Astrocyte (in vitro differentiated cells and primary cell): ENCODE measurements at regions not wholly inside any gene's neighbourhood (a gene's known extent, or its start where the extent isn't known, plus 50 kb on each side); places are given as distances from the start of the nearest gene placed in this dataset.
A peak's percentile ranks its signal among the peaks of the same experiment; 100 is the strongest.

Experiments
- DNase-seq: peaks from one replicate; pipeline ENCODE4 v3.0.0-alpha.2; 2010; ENCODE audit warnings: low read depth
- FAIRE-seq: peaks from 2 replicates; lab custom pipeline; 2011; peaks lifted over from hg19 to GRCh38; lab: Jason Lieb, UNC
- H2AFZ ChIP-seq: 2 replicates; pipeline ENCODE4 v1.6.0; 2012; ENCODE audit warnings: low read depth, low read length, inconsistent platforms
- H3K27ac ChIP-seq: 2 replicates; pipeline ENCODE4 v1.5.1; 2011; ENCODE audit warnings: low read depth, low read length, inconsistent platforms
- H3K27me3 ChIP-seq: 2 replicates; pipeline ENCODE4 v1.6.0; 2011; ENCODE audit warnings: low read length, inconsistent platforms; ENCODE audit not compliant: insufficient read depth
- H3K36me3 ChIP-seq: 2 replicates; pipeline ENCODE4 v1.5.1; 2011; ENCODE audit warnings: low read length, inconsistent platforms; ENCODE audit not compliant: insufficient read depth
- H3K4me1 ChIP-seq: 2 replicates; pipeline ENCODE4 v1.5.1; 2011; ENCODE audit warnings: low read length, inconsistent platforms; ENCODE audit not compliant: insufficient read depth
- H3K4me2 ChIP-seq: 2 replicates; pipeline ENCODE4 v1.6.0; 2012; ENCODE audit warnings: low read length, inconsistent platforms
- H3K4me3 ChIP-seq: 2 replicates; pipeline ENCODE4 v1.5.1; 2011; ENCODE audit warnings: low read depth, mild to moderate bottlenecking, low read length, inconsistent platforms; ENCODE audit not compliant: insufficient read depth
- H3K79me2 ChIP-seq: 2 replicates; pipeline ENCODE4 v1.6.0; 2012; ENCODE audit warnings: mild to moderate bottlenecking, low read length, inconsistent platforms; ENCODE audit not compliant: insufficient read depth
- H3K9ac ChIP-seq: 2 replicates; pipeline ENCODE4 v1.6.0; 2012; ENCODE audit warnings: mild to moderate bottlenecking, low read length, inconsistent platforms
- H3K9me3 ChIP-seq: 2 replicates; pipeline ENCODE4 v1.5.1; 2012; ENCODE audit warnings: low read depth, mild to moderate bottlenecking, low read length, inconsistent platforms; ENCODE audit not compliant: insufficient read depth
- H4K20me1 ChIP-seq: 2 replicates; pipeline ENCODE4 v1.6.0; 2012; ENCODE audit warnings: low read length, inconsistent platforms; ENCODE audit not compliant: insufficient read depth
- H3K27ac Mint-ChIP-seq: one replicate; pipeline ENCODE4 v1.8.0; 2021; ENCODE audit warnings: mild to moderate bottlenecking, mixed read lengths; ENCODE audit not compliant: unreplicated experiment
- H3K27me3 Mint-ChIP-seq: one replicate; pipeline ENCODE4 v1.8.0; 2021; ENCODE audit warnings: low read depth, mixed read lengths; ENCODE audit not compliant: unreplicated experiment
- H3K36me3 Mint-ChIP-seq: one replicate; pipeline ENCODE4 v1.8.0; 2021; ENCODE audit warnings: low read depth, mixed read lengths; ENCODE audit not compliant: unreplicated experiment
- H3K4me1 Mint-ChIP-seq: one replicate; pipeline ENCODE4 v1.8.0; 2021; ENCODE audit warnings: low read depth, mixed read lengths; ENCODE audit not compliant: unreplicated experiment
- H3K4me3 Mint-ChIP-seq: one replicate; pipeline ENCODE4 v1.8.0; 2021; ENCODE audit warnings: mild to moderate bottlenecking, moderate library complexity, mixed read lengths; ENCODE audit not compliant: unreplicated experiment
- H3K9me3 Mint-ChIP-seq: one replicate; pipeline ENCODE4 v1.8.0; 2021; ENCODE audit warnings: mild to moderate bottlenecking, mixed read lengths; ENCODE audit not compliant: unreplicated experiment
- CTCF ChIP-seq: IDR thresholded peaks from 2 replicates; pipeline ENCODE4 v1.5.1; 2011; ENCODE audit warnings: low read depth, mild to moderate bottlenecking, inconsistent platforms, low read length, moderate library complexity; ENCODE audit not compliant: insufficient read depth
- EZH2 ChIP-seq: IDR thresholded peaks from 2 replicates; pipeline ENCODE4 v1.6.1; 2012; ENCODE audit warnings: mild to moderate bottlenecking, low read length, inconsistent platforms; ENCODE audit not compliant: insufficient read depth

- Histone ChIP-seq H3K36me3 (no peaks in the 10 kb centered on the region), H3K4me3 (no peak overlapping the region), H2AFZ (no peak overlapping the region), H3K27ac (peak overlapping the region; percentile 91), H3K9me3 (peaks cover 3% of the 10 kb centered on the region), H3K27me3 (no peaks in the 10 kb centered on the region), H3K9ac (peak overlapping the region; percentile 81), H3K79me2 (no peaks in the 10 kb centered on the region), H4K20me1 (no peaks in the 10 kb centered on the region), H3K4me1 (peaks cover 47% of the 10 kb centered on the region), H3K4me2 (no peak overlapping the region)
- H3K27ac Mint-ChIP-seq = peak overlapping the region; percentile 98
- DNase-seq (no peak), FAIRE-seq (no peak)
- peaks cover 59% of the 10 kb centered on the region for H3K4me1 Mint-ChIP-seq
- TF ChIP-seq CTCF = no peak
- no peak for TF ChIP-seq EZH2
- peaks cover 7% of the 10 kb centered on the region for H3K9me3 Mint-ChIP-seq
- H3K4me3 Mint-ChIP-seq = no peak overlapping the region
- no peaks in the 10 kb centered on the region for H3K36me3 Mint-ChIP-seq
- H3K27me3 Mint-ChIP-seq = no peaks in the 10 kb centered on the region
Observed at GRCh38 chrY:7463711-7464110, 552.2 kb upstream of the AMELY start.

- Histone ChIP-seq H3K9me3 (peaks cover 3% of the 10 kb centered on the region), H3K36me3 (no peaks in the 10 kb centered on the region), H3K27ac (peak overlapping the region; percentile 91), H4K20me1 (no peaks in the 10 kb centered on the region), H3K79me2 (no peaks in the 10 kb centered on the region), H3K4me2 (peak overlapping the region; percentile 36), H3K9ac (peak overlapping the region; percentile 81), H3K4me1 (peaks cover 51% of the 10 kb centered on the region), H2AFZ (no peak overlapping the region), H3K4me3 (no peak overlapping the region), H3K27me3 (no peaks in the 10 kb centered on the region)
- Mint-ChIP-seq H3K4me3 (no peak overlapping the region), H3K27ac (peak overlapping the region; percentile 98), H3K4me1 (peaks cover 59% of the 10 kb centered on the region), H3K9me3 (peaks cover 7% of the 10 kb centered on the region), H3K36me3 (no peaks in the 10 kb centered on the region), H3K27me3 (no peaks in the 10 kb centered on the region)
- DNase-seq (no peak), FAIRE-seq (no peak)
- TF ChIP-seq CTCF (no peak), EZH2 (no peak)
Observed at GRCh38 chrY:7463196-7463595, 551.6 kb upstream of the AMELY start.

- Histone ChIP-seq H3K27ac (peak overlapping the region; percentile 91), H3K4me1 (peaks cover 49% of the 10 kb centered on the region), H3K27me3 (no peaks in the 10 kb centered on the region), H4K20me1 (no peaks in the 10 kb centered on the region), H3K4me2 (peak overlapping the region; percentile 36), H3K36me3 (no peaks in the 10 kb centered on the region), H3K9ac (peak overlapping the region; percentile 81), H2AFZ (no peak overlapping the region), H3K4me3 (no peak overlapping the region), H3K9me3 (peaks cover 3% of the 10 kb centered on the region), H3K79me2 (no peaks in the 10 kb centered on the region)
- FAIRE-seq (no peak), DNase-seq (no peak)
- Mint-ChIP-seq H3K36me3 (no peaks in the 10 kb centered on the region), H3K27me3 (no peaks in the 10 kb centered on the region), H3K4me3 (no peak overlapping the region), H3K9me3 (peaks cover 7% of the 10 kb centered on the region), H3K27ac (peak overlapping the region; percentile 98), H3K4me1 (peaks cover 58% of the 10 kb centered on the region)
- TF ChIP-seq EZH2 = no peak
- no peak for TF ChIP-seq CTCF
Observed at GRCh38 chrY:7462657-7463056, 551.1 kb upstream of the AMELY start.
